DLD1 (cell line): ENCODE measurements at regions not wholly inside any gene's neighbourhood (a gene's known extent, or its start where the extent isn't known, plus 50 kb on each side); places are given as distances from the start of the nearest gene placed in this dataset.
"Not testable (repeated sequence)": the region's sequence is repeated elsewhere in the genome, so short reads cannot be mapped to it uniquely, and the experiment has no call there.

Experiments used
- in situ Hi-C: cut with HindIII; loops from 2 replicates; pipeline ENCODE4 v1.10.0; 2017; ENCODE audit warnings: low sequenced_read_pairs

DNA sequence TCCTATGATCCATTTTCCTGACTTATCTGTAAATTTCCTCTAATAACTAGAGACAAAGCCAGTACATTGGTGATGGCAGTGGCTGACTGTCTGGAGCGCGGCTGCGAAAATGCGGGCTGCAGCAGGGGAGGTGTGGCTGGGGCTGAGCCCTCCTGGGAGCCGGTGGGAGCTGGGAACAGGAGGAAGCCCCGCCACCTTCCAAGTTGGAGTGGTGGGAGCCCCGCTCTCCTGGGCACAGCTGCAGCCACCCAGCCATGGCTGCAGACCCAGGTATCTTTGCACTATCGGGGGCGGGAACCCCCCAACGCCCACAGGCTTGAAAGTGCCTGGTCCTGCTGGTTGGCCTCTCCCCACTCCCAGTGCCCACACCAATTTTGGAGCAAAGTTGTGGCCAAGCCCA is 633.0 kb upstream of the TMEFF2 start:
- in situ Hi-C loops: no loop called here

DNA sequence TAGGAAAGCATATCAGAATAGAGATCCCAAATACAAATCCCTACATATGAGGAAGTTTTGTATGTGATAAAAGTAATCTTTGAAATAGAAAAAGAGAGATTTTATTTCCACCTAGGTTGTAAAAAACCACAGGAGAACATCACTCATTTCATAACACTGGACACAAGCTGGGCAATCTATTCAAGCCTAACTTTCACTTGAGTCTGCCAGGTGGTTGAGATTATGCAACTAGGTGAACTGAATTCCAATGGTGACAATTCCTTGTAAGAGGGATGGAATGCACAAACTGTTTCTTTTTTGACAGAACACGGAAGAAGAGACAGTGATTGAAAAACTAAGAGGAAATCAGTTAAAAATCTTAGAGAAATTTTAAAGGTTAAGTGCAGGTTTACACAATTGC is 619.6 kb upstream of the TMEFF2 start:
- in situ Hi-C loops: no loop called here

DNA sequence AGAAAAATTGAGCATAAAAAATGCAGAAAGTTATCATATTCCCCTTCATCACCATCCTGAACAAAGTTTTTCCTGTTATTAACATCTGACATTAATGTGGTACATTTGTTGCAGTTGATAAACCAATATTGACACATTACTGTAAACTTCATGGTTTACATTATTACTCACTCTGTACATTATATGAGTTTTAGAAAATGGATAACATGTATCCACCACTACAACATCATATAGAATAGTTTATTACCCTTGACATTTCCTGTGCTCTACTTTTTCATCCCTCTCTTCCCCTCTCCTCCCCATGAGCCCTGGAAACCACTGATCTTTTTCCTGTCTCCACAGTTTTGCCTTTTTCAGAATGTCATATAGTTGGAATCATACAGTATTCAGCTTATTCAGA is 618.6 kb upstream of the TMEFF2 start:
- in situ Hi-C loops: no loop called here

DNA sequence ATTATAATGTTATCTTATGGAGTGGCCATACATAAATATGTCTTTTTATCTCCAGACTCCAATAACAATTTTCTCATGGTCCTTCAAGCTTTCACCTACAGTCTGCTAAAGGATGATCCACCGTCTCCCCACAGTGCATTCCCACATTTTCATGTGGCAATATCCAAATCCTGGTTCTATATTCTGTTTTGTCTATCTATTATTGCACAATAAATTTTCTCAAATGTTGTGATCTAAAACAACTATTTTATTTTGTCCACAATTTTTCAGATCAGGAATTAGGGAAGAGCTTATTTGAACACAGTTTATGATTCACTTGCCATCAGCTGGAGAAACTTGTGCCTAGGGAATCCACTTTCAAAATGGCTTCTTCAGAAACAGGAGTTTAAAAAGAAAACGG is 614.4 kb upstream of the TMEFF2 start:
- in situ Hi-C loops: no loop called here

DNA sequence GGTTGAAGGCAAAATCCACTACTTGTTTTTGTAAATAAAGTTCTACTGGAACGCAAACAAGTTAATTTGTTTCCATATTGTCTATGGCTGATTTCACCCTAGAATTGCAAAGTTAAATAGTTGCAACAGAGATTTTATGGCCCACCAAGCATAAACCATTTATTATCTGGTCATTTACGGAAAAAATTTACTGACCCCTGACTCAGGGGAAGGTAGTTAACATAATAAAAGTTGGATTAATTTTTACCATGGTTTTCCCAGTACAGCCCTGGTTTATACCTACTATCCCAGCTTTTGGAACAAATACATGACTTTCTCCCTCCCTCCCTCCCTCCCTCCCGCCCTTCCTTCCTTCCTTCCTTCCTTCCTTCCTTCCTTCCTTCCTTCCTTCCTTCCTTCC is 588.9 kb upstream of the TMEFF2 start:
- in situ Hi-C loops: no loop called here

DNA sequence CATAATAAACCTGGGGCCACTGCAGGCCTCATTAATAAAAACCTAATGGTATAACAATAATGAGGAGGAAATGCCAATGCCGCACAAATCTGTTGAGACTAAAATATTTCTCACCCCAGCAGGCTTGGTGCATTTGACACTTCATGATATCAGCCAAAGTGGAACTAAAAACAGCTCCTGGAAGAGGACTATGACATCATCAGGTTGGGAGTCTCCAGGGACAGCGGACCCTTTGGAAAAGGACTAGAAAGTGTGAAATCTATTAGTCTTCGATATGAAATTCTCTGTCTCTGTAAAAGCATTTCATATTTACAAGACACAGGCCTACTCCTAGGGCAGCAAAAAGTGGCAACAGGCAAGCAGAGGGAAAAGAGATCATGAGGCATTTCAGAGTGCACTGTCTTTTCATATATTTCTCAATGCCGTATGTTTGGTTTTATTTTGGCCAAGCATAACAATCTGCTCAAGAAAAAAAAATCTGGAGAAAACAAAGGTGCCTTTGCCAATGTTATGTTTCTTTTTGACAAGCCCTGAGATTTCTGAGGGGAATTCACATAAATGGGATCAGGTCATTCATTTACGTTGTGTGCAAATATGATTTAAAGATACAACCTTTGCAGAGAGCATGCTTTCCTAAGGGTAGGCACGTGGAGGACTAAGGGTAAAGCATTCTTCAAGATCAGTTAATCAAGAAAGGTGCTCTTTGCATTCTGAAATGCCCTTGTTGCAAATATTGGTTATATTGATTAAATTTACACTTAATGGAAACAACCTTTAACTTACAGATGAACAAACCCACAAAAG is 580.9 kb upstream of the TMEFF2 start:
- in situ Hi-C loops: no loop called here

DNA sequence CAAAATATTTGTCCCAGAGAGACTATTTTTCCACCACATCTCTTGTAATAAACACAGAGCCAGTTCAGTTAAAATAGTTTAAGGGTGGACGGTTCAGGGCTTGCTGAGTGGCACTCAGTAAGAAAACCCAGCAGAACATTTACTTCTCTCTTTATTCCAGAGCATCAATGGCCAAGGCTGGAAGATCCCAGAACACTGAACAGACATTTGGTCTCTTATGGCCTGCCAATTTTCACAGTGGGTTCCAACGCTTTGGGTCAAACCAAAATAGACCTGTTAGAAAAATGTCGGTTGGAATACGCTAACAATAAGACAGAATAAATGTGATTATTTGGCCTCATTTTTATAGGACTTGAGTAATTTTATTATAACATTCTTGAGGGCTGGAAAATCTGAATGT is 580.3 kb upstream of the TMEFF2 start:
- in situ Hi-C loops: no loop called here

DNA sequence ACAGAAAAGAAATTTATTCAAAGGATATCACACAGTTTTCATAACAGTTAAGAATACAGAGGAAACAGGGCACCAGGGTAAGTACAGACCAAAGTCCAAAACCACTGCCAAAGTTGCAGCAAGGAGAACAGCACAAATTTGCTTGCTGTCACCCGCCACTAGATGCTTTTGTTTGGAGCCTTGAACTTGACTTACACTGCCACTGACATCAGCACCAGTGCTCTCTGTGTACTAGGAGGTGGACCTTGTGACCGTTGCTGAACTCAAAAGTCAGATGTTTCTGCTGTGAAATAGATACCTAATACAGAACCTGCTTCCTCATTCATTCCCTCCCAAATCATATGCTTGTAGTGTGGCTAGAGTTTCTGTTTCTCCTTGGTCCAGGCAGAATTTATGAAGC is 578.3 kb upstream of the TMEFF2 start:
- in situ Hi-C loops: no loop called here

DNA sequence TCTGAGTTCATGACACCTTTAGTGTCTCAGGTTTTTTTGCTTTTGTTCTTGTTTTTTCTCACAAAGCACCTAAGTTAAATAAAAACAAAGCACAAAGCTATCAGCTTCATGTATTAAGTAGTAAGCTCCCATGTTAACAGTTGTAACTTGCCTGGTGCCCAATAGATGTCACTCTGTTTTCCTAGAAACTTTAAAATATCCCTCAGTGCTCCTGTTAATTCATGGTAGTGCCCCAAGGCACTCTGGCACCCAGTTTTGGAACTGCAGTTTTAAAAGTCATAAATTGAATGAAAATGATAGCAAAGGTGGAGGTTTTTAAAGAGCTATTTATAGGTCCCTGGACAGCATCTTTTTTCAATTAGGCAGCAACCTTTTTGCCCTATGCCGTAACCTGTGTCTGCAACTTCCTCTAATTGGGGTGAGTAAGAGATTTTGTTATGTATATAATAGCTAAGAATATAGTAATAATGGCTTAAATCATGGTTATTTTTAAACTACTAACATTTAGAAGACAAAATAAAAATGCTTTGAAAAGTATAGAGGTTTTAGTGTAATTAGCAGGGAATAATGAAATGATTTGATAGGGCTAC is 555.0 kb upstream of the TMEFF2 start:
- in situ Hi-C loops: no loop called here

DNA sequence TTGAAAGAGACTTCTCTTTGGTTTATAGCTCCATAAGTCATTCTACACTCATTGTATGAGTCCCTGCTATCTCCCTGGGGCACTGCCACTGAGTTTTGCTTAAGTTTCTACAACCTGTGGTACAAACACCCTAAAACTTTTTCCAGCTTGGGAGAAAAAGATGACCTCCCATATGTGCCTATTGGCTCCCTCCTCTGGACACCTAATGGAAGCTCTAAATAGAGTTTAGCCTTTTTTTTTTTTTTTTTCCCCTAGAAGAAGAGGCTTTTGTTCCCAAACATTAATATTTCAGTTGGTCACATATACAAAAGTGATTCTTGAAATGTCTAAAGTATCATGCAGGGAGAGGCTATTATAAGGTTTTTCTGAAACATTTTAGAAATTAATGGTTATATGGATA is 547.2 kb upstream of the TMEFF2 start:
- in situ Hi-C loops: no loop called here

DNA sequence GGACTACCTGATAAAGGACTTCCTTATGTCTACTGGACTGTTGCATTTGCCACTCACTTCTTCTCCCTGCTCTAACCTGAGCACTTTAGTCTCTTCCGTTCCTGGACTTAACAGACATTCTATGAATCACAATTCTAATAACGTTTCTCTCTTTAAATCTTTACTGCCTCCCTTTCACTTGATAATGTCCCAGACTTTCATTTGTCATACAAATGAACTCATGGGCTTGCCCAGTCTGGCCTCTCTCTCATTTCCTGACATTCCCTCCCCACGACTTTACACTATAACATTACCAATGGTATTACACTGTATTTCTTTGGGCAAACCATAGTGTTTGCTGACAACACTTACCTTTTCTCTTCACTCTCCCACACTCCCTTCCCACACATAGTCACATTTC is 540.7 kb upstream of the TMEFF2 start:
- in situ Hi-C loops: no loop called here

DNA sequence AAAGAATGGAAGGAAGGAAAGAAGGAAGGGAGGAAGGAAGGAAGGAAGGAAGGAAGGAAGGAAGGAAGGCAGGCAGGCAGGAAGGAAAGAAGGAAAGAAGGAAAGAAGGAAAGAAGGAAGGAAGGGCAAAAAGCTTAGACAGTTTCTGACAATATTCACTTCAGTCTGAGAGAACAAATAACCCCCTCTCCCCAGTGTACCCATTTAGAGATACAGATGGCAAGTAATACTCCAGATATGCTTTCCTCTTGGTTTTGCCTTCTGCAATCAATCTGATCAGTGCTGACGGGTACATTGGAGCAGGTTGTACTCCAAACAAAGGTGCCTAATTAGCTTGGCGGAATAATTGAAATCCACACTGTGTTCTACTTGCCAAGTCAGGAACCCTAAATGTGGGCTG is 534.6 kb upstream of the TMEFF2 start:
- in situ Hi-C loops: no loop called here

DNA sequence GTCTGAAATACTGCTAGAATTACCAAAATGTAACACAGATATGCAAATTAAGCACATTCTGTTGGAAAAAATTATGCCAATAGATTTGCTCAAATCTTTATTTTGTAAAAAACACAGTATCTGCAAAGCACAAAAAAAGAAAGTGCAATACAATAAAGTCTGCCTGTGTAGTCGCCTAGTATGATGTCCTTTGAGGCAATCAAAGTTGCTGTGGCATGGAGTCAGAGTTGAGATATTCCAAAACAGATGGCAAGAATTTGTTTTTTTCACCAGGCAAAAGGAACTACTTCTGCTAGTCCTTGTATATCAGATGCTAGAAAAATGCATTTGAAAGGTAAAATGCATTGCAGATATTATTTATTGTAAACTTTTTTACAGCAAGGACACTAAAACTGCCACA is 531.3 kb upstream of the TMEFF2 start:
- in situ Hi-C loops: no loop called here

DNA sequence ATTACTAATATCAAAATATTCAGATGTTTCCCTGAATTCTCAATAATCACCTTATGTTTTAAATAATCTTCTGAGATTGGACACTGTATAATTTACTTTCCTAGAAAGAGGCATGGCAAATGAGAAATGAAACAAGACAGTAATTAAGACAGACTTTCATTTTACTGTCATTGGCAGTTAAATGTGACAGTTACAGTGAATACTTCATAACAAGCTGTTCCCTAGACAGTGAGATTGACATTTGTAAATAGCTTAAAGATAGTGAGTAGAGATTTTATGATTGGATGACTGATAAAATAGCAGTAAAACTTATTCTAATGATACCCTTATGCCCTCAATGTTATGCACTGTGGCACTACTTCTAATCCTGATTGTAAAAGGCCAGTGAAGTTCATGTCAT is 524.9 kb upstream of the TMEFF2 start:
- in situ Hi-C loops: no loop called here

DNA sequence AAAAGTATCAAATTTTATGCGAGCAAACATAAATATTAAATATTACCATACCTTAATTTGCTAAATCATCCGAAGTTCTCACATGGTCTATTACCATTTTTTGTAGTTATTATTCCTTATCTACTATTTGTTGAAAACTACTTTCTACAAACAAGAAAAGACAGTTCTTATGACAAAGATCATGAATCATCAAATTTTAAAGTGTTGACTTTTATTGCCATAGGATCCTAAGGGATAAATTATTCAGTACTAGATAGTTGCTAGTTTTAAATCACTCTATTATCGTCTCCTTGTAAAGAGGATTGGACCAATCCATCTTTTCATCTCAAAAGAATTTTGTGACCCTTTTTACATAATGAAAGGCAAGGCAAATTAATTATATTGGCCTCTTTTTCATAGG is 523.6 kb upstream of the TMEFF2 start:
- in situ Hi-C loops: no loop called here

DNA sequence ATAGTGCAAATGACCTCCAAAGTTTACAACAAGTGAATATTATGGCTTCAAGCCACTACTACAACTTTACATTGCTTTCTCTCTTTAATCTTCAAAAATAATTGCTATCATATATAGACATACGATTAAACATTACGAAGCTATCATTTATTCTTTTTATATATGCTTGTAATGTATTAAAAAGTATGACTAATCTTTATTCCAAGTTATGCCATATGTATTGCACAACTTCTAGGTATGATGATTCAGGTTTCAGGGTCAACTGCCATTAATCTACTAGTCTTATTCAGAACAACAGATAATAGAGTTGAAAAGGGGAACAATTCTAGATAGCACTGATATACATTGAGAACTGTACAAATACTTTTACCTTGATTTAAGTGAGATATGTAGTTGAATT is 506.2 kb upstream of the TMEFF2 start:
- in situ Hi-C loops: no loop called here

DNA sequence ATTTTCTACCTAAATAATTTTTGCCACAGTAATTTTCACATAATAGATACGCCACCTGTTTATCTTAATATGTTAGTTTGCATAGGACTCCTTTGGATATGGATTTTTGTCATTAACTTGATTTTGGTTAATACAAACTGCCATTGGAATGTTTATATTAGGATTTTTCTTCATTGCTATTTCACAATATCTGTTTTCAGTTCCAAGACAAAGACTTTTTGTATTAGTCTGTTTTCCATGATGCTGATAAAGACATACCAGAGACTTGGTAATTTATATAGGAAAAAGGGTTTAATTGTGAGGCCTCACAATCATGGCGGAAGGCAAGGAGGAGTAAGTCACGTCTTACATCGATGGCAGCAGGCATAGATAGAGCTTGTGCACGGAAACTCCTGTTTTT is 503.1 kb upstream of the TMEFF2 start:
- in situ Hi-C loops: no loop called here

DNA sequence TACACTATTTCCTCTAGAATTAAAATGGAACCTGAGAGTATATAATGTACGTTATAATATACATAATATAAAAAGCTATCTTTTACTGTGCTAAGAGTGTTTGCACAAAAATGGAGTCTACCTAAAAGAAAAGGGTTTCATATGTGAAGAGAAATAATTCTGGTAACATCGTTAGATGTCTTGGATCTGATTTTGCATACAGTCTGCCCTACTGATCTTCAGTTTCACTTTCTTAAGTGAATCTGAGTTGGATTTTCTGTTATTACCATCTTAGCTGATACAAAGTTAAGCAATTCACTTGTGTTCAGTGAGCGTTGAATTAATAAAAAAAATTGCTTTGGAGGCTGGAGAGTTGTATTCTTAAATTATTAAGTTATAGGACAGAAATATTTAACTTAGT is 502.1 kb upstream of the TMEFF2 start:
- in situ Hi-C loops: no loop called here

DNA sequence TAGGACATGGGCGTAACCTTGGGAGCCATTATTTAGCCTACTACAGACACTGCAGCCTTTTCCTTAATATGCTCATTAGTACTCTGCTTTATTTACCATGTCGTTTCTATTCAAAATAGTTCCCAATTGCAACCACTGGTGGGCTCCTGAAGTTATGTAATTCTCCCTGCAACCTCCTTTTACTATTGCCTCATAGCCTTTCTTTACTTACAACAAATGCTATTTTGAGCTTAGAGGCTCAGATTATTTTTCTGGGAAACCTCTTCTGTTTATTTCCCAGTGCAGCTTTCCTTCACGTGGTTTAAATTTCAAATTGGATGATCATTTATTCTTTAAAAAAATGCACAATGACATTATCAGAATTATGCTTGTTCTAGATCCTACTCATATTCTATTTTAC is 492.3 kb upstream of the TMEFF2 start:
- in situ Hi-C loops: no loop called here

DNA sequence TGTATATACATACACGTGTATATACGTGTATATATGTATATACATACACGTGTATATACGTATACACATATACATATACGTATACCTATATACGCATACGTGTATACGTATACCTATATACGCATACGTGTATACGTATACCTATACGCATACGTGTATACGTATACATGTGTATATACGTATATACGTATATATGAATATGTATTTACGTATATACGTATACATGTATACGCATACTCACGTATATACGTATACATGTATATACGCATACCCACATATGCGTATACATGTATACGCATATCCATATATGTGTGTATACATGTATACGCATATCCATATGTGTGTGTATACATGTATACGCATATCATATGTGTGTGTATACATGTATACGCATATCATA is 487.8 kb upstream of the TMEFF2 start:
- in situ Hi-C loops: not testable (repeated sequence)

DNA sequence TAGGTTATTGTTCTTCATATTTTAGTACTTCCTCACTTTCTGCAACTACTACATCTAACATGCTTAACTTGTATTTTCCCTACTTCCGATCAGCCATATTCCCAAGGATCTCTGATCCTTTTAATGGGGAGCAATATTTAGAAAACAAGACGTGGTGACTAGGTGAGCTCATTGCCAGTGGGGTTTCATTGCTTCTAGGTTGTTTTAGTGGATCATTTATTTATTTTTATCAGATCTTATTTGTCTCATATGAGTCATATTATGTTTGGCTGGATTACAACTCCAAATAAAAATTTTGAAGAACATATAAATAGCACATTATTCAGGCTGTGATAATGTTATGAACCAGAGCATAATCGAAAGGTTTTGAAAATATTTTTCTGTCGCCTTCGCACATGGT is 480.9 kb upstream of the TMEFF2 start:
- in situ Hi-C loops: no loop called here

DNA sequence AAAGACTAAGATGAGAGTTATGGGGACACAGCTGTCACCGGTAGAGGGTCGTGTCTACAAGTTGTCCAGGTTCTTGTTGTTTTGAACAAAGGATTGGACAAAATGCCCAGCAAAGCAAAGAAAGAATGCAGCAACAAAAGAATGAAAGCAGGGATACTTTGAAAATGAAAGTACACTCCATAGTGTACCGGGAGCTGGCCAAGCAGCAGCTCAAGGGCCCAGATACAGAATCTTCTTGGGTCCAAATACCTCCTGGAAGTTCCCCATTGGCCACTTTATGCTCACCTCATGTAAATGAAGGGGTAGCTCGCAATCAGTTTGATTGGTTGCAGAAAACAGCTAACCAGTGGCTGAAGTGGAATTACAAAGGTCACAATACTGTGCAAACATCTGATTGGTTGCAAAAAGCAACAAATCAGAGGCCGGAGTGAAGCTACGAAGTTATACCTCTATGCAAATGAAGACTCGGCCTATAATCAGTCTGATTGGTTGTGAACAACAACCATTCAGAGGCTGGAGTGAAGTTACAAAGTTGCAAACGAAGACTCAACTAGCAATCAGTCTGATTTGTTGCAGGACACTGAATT is 474.9 kb upstream of the TMEFF2 start:
- in situ Hi-C loops: no loop called here

DNA sequence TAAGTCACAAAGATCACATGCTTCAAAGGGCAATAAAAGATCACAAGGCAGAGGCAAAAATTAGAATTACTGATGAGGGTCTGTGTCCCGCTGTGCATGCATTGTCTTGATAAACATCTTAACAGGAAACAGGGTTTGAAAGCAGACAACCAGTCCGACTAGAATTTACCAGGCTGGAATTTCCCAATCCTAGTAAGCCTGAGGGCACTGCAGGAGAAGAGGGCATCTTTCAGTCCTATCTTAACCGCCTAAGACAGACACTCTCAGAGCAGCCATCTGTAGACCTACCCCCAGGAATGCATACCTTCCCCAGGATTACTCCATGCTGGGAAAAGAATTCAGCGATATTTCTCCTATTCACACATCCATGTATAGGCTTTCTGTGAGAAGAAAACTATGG is 465.8 kb upstream of the TMEFF2 start:
- in situ Hi-C loops: not testable (repeated sequence)
